Astrocyte (in vitro differentiated cells and primary cell): ENCODE measurements at regions not wholly inside any gene's neighbourhood (a gene's known extent, or its start where the extent isn't known, plus 50 kb on each side); places are given as distances from the start of the nearest gene placed in this dataset.

ENCODE experiments used
- EZH2 ChIP-seq: IDR thresholded peaks from 2 replicates; pipeline ENCODE4 v1.6.1; 2012; ENCODE audit warnings: mild to moderate bottlenecking, low read length, inconsistent platforms; ENCODE audit not compliant: insufficient read depth
- TF ChIP-seq, protein P1 (sequence below): IDR thresholded peaks from 2 replicates; pipeline ENCODE4 v1.5.1; 2011; ENCODE audit warnings: low read depth, mild to moderate bottlenecking, inconsistent platforms, low read length, moderate library complexity; ENCODE audit not compliant: insufficient read depth

DNA sequence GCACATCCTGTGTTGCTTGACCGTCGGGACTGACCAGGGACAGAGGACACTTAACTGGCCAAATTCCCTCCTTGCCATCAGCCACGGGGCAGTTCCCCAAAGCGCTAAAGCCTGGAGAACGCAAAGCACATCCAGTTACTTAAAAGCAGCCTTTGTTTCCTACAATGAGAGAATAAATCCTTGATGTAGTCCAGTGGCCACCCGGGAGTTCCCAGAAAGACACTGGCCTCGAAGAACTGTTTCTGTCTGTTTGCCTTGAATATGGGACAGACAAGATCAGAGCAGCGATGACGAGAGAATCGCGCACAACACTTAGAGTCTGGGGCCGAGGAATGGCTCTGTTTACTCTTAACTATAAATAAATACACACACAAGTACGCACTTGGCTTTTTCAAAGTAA is 102.2 kb downstream of the TNFAIP2 start:
- TF ChIP-seq, protein P1, sequence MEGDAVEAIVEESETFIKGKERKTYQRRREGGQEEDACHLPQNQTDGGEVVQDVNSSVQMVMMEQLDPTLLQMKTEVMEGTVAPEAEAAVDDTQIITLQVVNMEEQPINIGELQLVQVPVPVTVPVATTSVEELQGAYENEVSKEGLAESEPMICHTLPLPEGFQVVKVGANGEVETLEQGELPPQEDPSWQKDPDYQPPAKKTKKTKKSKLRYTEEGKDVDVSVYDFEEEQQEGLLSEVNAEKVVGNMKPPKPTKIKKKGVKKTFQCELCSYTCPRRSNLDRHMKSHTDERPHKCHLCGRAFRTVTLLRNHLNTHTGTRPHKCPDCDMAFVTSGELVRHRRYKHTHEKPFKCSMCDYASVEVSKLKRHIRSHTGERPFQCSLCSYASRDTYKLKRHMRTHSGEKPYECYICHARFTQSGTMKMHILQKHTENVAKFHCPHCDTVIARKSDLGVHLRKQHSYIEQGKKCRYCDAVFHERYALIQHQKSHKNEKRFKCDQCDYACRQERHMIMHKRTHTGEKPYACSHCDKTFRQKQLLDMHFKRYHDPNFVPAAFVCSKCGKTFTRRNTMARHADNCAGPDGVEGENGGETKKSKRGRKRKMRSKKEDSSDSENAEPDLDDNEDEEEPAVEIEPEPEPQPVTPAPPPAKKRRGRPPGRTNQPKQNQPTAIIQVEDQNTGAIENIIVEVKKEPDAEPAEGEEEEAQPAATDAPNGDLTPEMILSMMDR = no peak
- TF ChIP-seq EZH2 = no peak
